ENCODE measurements at regions not wholly inside any gene's neighbourhood (a gene's known extent, or its start where the extent isn't known, plus 50 kb on each side); places are given as distances from the start of the nearest gene placed in this dataset.

- H3K4me3 ChIP-seq (replicated peaks in 1 of 2; ENCODE audit: low read depth in 2 of 2, low read length in 2 of 2): no peak overlapping the region
- no peak for TF ChIP-seq CTCF (IDR thresholded peaks at IDR 0.05; ENCODE audit: low read depth, low read length)
- DNase-seq (ENCODE audit: low read depth in 2 of 2): no peak
Observed at GRCh38 chr4:137200322-137200721, 332.0 kb downstream of the PCDH18 start.

DNA sequence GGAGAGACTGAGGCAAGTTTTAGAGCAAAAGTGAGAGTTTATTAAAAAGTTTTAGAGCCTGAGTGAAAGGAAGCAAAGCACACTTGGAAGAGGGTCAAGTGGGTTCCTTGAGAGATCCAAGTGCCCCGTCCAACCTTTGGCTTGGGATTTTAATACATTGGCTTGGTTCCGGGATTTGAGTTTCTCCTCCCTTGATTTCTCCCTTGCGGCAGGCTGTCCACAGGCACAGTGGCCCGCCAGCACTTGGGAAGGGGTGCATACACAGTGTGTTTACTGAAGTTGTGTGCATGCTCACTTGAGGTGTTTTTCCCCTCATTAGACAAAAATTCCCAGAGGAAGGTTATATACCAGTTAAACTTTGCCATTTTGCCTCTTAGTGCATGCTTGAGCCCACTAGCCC, 333.5 kb downstream of the PCDH18 start:
- no peak for DNase-seq (ENCODE audit: low read depth in 2 of 2)
- no peak overlapping the region for H3K4me3 ChIP-seq (replicated peaks in 1 of 2; ENCODE audit: low read depth in 2 of 2, low read length in 2 of 2)
- TF ChIP-seq CTCF (IDR thresholded peaks at IDR 0.05; ENCODE audit: low read depth, low read length): no peak

DNA sequence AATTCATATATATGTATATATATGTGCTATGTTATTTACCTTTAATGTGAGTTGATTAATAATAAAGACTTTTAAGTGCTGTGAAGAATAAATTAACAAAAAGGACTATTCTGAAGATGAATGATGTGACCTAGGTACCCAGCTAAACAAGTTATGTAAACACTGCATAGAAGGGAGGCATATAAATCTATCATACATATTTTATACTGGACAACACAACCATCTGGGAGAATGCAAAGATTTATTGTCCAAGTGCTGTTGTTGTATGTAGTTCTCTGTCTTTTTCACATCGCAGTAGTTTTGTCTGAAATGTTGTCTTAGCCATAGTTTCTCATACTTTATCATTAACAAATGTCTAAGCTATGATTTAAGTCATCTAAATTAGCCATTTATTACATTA, 337.6 kb downstream of the PCDH18 start:
- no peak for DNase-seq (ENCODE audit: low read depth in 2 of 2)
- H3K4me3 ChIP-seq (replicated peaks in 1 of 2; ENCODE audit: low read depth in 2 of 2, low read length in 2 of 2): no peak overlapping the region
- TF ChIP-seq CTCF (IDR thresholded peaks at IDR 0.05; ENCODE audit: low read depth, low read length): no peak

DNA sequence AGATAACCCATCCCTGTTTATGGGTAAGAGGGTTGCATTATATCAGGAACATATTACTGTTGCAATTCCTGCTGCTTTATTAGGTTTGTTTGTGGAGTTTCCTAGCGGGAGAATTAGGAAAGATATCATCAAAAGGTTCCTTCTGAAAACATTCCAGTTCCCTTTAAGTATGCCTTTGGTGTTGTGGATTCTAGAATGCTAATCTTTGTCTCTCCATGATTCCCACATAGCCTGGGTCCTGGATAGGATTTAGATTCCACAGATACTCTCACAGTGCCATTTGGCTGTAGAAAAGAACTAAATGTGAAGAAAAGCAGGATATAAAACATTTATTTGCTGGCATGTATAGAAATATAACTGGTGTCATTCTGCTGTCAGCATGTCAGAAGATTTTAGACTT, 338.7 kb downstream of the PCDH18 start:
- no peak for DNase-seq (ENCODE audit: low read depth in 2 of 2)
- no peak overlapping the region for H3K4me3 ChIP-seq (replicated peaks in 1 of 2; ENCODE audit: low read depth in 2 of 2, low read length in 2 of 2)
- TF ChIP-seq CTCF (IDR thresholded peaks at IDR 0.05; ENCODE audit: low read depth, low read length): no peak

DNA sequence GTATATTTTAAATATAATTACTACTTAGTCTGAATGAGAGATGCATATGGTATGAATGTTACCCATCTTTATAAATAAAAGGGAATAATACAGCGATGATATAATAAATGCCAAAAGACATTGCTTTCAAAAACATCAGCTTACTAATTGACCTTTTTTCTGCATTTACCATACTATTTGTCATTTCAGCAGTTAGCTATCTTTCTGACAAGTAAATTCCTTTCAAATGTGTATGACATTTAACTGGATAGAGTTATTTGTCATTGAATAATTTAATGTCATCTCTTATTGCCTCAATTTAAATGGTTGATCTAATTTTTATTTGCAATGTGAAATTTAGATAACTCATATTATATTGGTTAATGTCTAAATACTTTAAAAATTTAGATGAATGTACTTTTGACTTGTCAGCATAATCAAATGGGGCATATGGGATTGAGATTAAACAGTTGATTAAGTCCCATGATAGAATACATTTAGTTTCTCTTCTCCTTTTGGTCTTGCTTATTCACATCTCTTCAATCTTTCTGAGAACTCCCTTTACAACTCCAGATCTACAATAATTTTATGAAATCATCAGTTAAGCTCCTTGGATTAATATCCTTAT, 350.9 kb downstream of the PCDH18 start:
- TF ChIP-seq CTCF (IDR thresholded peaks at IDR 0.05; ENCODE audit: low read depth, low read length): no peak
- DNase-seq (ENCODE audit: low read depth in 2 of 2): no peak
- no peak overlapping the region for H3K4me3 ChIP-seq (replicated peaks in 1 of 2; ENCODE audit: low read depth in 2 of 2, low read length in 2 of 2)

- H3K4me3 ChIP-seq (replicated peaks in 1 of 2; ENCODE audit: low read depth in 2 of 2, low read length in 2 of 2): no peak overlapping the region
- peak in 1 of 2 donors; percentile 13 for DNase-seq (ENCODE audit: low read depth in 2 of 2)
- TF ChIP-seq CTCF (IDR thresholded peaks at IDR 0.05; ENCODE audit: low read depth, low read length): no peak
Observed at GRCh38 chr4:137180349-137180748, 351.9 kb downstream of the PCDH18 start.

DNA sequence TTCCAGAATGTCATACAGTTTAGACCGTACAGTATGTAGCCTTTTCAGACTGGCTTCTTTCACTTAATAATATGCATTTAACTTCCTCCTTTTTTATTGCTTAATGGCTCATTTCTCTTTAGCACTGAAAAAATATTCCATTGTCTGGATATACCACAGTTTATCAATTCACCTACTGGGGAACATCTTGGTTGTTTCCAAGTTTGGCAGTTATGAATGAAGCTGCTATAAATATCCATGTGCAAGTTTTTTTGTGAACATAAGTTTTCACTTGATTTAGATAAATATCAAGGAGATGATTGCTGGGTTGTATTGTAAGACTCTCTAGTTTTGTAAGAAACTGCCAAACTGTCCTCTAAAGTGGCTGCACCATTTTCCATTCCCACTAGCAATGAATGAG, 375.5 kb downstream of the PCDH18 start:
- H3K4me3 ChIP-seq (replicated peaks in 1 of 2; ENCODE audit: low read depth in 2 of 2, low read length in 2 of 2): no peak overlapping the region
- peak in 1 of 2 donors; percentile 1 for DNase-seq (ENCODE audit: low read depth in 2 of 2)
- TF ChIP-seq CTCF (IDR thresholded peaks at IDR 0.05; ENCODE audit: low read depth, low read length): no peak

Measured in cardiac fibroblast (primary cell).